ENCODE measurements at regions not wholly inside any gene's neighbourhood (a gene's known extent, or its start where the extent isn't known, plus 50 kb on each side); places are given as distances from the start of the nearest gene placed in this dataset.
"Not testable (repeated sequence)": the region's sequence is repeated elsewhere in the genome, so short reads cannot be mapped to it uniquely, and the experiment has no call there.

GRCh38 chr13:99677116-99677951 lies 176.1 kb downstream of the TM9SF2 start:
- no peak overlapping the region for H3K4me3 ChIP-seq
- TF ChIP-seq CTCF (IDR thresholded peaks at IDR 0.05) (no peak), POLR2A (IDR thresholded peaks at IDR 0.05) (no peak)
- H3K4me1 ChIP-seq: peaks cover 4% of the 10 kb centered on the region
- H3K9me3 ChIP-seq: no peaks in the 10 kb centered on the region
- no peaks in the 10 kb centered on the region for H3K27me3 ChIP-seq
- no peak for DNase-seq
- intact Hi-C loops (cut with DNase I): no loop called here
- H3K27ac ChIP-seq: no peak overlapping the region
- H3K36me3 ChIP-seq (replicated peaks in 1 of 2; ENCODE audit: insufficient read depth in 1 of 2, low read depth in 2 of 2): no peaks in the 10 kb centered on the region
- 34 to 37% methylated on average over 8 of the region's 8 CpGs for WGBS, 2 donors
- no peak for ATAC-seq

- ATAC-seq (no peak), DNase-seq (no peak)
- H3K27me3 ChIP-seq: no peaks in the 10 kb centered on the region
- no peaks in the 10 kb centered on the region for H3K4me1 ChIP-seq
- H3K27ac ChIP-seq: no peak overlapping the region
- H3K9me3 ChIP-seq: no peaks in the 10 kb centered on the region
- no peak overlapping the region for H3K4me3 ChIP-seq
- intact Hi-C loops (cut with DNase I): no loop called here
- no peaks in the 10 kb centered on the region for H3K36me3 ChIP-seq (replicated peaks in 1 of 2; ENCODE audit: insufficient read depth in 1 of 2, low read depth in 2 of 2)
- no peak for TF ChIP-seq CTCF (IDR thresholded peaks at IDR 0.05)
- TF ChIP-seq POLR2A (IDR thresholded peaks at IDR 0.05): no peak
- 89 to 96% methylated on average over 4 of the region's 4 CpGs for WGBS, 2 donors
Measured at GRCh38 chr13:99671746-99672145, 170.5 kb downstream of the TM9SF2 start.

GRCh38 chr13:99669096-99669495 lies 167.8 kb downstream of the TM9SF2 start:
- intact Hi-C loops (cut with DNase I); H3K4me1 ChIP-seq; H3K4me3 ChIP-seq; H3K27ac ChIP-seq; H3K36me3 ChIP-seq (replicated peaks in 1 of 2; ENCODE audit: insufficient read depth in 1 of 2, low read depth in 2 of 2); H3K27me3 ChIP-seq; DNase-seq; H3K9me3 ChIP-seq; ATAC-seq: not testable (repeated sequence)
- WGBS, 2 donors: 87 to 88% methylated on average over 7 to 8 of the region's 8 CpGs

- no peak for DNase-seq
- no peak for TF ChIP-seq CTCF (IDR thresholded peaks at IDR 0.05)
- TF ChIP-seq POLR2A (IDR thresholded peaks at IDR 0.05): no peak
- ATAC-seq: no peak
- Histone ChIP-seq H3K4me1 (no peaks in the 10 kb centered on the region), H3K9me3 (no peaks in the 10 kb centered on the region), H3K27ac (no peak overlapping the region), H3K4me3 (no peak overlapping the region), H3K27me3 (no peaks in the 10 kb centered on the region), H3K36me3 (replicated peaks in 1 of 2; ENCODE audit: insufficient read depth in 1 of 2, low read depth in 2 of 2) (no peaks in the 10 kb centered on the region)
- WGBS, 2 donors: 77 to 85% methylated on average over 8 of the region's 8 CpGs
- intact Hi-C loops (cut with DNase I): no loop called here
Measured at GRCh38 chr13:99666146-99666805, 165.0 kb downstream of the TM9SF2 start.

GRCh38 chr13:99665711-99666110 lies 164.4 kb downstream of the TM9SF2 start:
- Histone ChIP-seq H3K4me1 (no peaks in the 10 kb centered on the region), H3K4me3 (no peak overlapping the region), H3K9me3 (no peaks in the 10 kb centered on the region), H3K36me3 (replicated peaks in 1 of 2; ENCODE audit: insufficient read depth in 1 of 2, low read depth in 2 of 2) (no peaks in the 10 kb centered on the region), H3K27ac (no peak overlapping the region), H3K27me3 (no peaks in the 10 kb centered on the region)
- WGBS, 2 donors: 93 to 95% methylated on average over 9 of the region's 9 CpGs
- TF ChIP-seq CTCF (IDR thresholded peaks at IDR 0.05): no peak
- DNase-seq (no peak), ATAC-seq (no peak)
- intact Hi-C loops (cut with DNase I): no loop called here
